SK-N-SH (cell line): ENCODE measurements at regions not wholly inside any gene's neighbourhood (a gene's known extent, or its start where the extent isn't known, plus 50 kb on each side); places are given as distances from the start of the nearest gene placed in this dataset.

Experiments used
- EP300 ChIP-seq, 2 experiments: IDR thresholded peaks; 2 replicates each; pipeline versions ENCODE4 v1.4.0 to v1.6.1; 2012; ENCODE audit warnings: borderline replicate concordance in 1 of 2, low read depth in 1 of 2, low read length in 1 of 2
- POLR2AphosphoS5 ChIP-seq: IDR thresholded peaks from 2 replicates; pipeline ENCODE4 v1.6.1; 2012; ENCODE audit warnings: low read depth, low read length
- REST ChIP-seq: IDR thresholded peaks from 2 replicates; pipeline ENCODE4 v1.6.1; 2012; ENCODE audit warnings: mild to moderate bottlenecking, low read depth, low read length, moderate library complexity
- TF ChIP-seq, protein P1 (sequence below): fragments of 200-600 bp; sonication (generic); IDR thresholded peaks from 2 replicates; pipeline ENCODE4 v1.6.1; 2017; ENCODE audit warnings: antibody characterized with exemption, mild to moderate bottlenecking, moderate library complexity

DNA sequence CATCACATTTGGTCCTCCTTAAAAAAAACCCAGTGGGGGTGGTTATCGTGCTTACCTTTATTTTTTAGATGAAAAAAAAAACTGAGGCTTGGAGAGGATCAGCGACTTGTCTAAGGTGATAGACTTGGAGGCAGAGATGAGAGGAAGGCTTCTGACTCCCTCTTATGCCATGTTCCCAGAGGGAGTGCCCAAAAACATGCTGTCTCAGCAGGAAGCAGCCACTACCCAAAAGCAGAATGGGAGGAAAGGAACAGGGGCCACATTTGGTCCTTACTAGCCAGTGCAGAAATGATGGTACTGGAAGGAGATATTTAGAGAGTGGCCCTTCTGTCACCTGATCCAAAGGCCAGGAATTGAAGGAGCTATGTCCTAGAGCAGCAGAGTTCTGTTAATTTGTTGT, 118.4 kb downstream of the B3GNT2 start:
- TF ChIP-seq, protein P1, sequence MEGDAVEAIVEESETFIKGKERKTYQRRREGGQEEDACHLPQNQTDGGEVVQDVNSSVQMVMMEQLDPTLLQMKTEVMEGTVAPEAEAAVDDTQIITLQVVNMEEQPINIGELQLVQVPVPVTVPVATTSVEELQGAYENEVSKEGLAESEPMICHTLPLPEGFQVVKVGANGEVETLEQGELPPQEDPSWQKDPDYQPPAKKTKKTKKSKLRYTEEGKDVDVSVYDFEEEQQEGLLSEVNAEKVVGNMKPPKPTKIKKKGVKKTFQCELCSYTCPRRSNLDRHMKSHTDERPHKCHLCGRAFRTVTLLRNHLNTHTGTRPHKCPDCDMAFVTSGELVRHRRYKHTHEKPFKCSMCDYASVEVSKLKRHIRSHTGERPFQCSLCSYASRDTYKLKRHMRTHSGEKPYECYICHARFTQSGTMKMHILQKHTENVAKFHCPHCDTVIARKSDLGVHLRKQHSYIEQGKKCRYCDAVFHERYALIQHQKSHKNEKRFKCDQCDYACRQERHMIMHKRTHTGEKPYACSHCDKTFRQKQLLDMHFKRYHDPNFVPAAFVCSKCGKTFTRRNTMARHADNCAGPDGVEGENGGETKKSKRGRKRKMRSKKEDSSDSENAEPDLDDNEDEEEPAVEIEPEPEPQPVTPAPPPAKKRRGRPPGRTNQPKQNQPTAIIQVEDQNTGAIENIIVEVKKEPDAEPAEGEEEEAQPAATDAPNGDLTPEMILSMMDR = no peak
- TF ChIP-seq POLR2AphosphoS5 (no peak), REST (no peak), EP300 (IDR thresholded peaks at IDR 0.05; ENCODE audit: borderline replicate concordance in 1 of 2, low read depth in 1 of 2, low read length in 1 of 2) (no peak)
